HepG2 (cell line): ENCODE measurements at regions not wholly inside any gene's neighbourhood (a gene's known extent, or its start where the extent isn't known, plus 50 kb on each side); places are given as distances from the start of the nearest gene placed in this dataset.

Source experiments
- ATAC-seq: fragments of 200-7000 bp; cut with Tn5 transposase; 3 replicates; pipeline ENCODE4 v1.9.1; 2020; ENCODE audit warnings: mild to moderate bottlenecking, moderate library complexity
- BruUV-seq: library from RNA; stranded (reverse); fragments of 400-500 nt; replicated peaks from 2 replicates; lab custom pipeline; 2021; lab: Mats Ljungman, UMichigan
- CTCF ChIA-PET: fragments of 300-600 bp; formaldehyde crosslinking; extraction: SDS; loops from one replicate; lab custom pipeline; 2021; ENCODE audit warnings: low total read pairs, inconsistent platforms, low intra/inter-chr PET ratio; lab: Yijun Ruan, JAX
- POLR2A ChIA-PET: fragments of 350-600 bp; sonication (Branson Sonifier 250); formaldehyde crosslinking; loops from one replicate; lab custom pipeline; 2020; ENCODE audit warnings: antibody characterized with exemption, inconsistent platforms; lab: Yijun Ruan, JAX
- DNase-seq: peaks from one replicate; pipeline ENCODE4 v3.0.0-alpha.2; 2015; ENCODE audit warnings: low spot score
- FAIRE-seq: peaks from 3 replicates; lab custom pipeline; 2011; peaks lifted over from hg19 to GRCh38; lab: Jason Lieb, UNC
- H2AFZ ChIP-seq: one replicate; pipeline ENCODE4 v1.6.1; 2011; ENCODE audit warnings: low read length, inconsistent platforms
- H3K27ac ChIP-seq: fragments of 300-600 bp; 3 replicates; pipeline ENCODE4 v1.8.0; 2011; ENCODE audit warnings: mixed run types, mild to moderate bottlenecking, mixed read lengths, low read length, inconsistent platforms; ENCODE audit not compliant: insufficient read depth; ENCODE audit errors: extremely low read length
- H3K27me3 ChIP-seq, 2 experiments: fragments of 200-600 bp in 1 of 2; 2 replicates in 1 of 2; 3 replicates in 1 of 2; pipeline versions ENCODE4 v1.6.0 to v1.8.0; 2011; ENCODE audit warnings: low read length in 2 of 2, mild to moderate bottlenecking in 2 of 2, moderate library complexity in 2 of 2, inconsistent platforms in 1 of 2; ENCODE audit not compliant: insufficient read depth in 2 of 2, control insufficient read depth in 1 of 2
- H3K36me3 ChIP-seq, 2 experiments: fragments of 200-600 bp in 1 of 2; replicated peaks in 1 of 2; 2 replicates in 1 of 2; 3 replicates in 1 of 2; pipeline versions ENCODE4 v1.5.1 to v1.8.0; 2011; ENCODE audit warnings: low read length in 2 of 2, inconsistent platforms in 1 of 2; ENCODE audit not compliant: insufficient read depth in 2 of 2, control insufficient read depth in 1 of 2
- H3K4me1 ChIP-seq: 2 replicates; pipeline ENCODE4 v1.5.1; 2012; ENCODE audit warnings: low read length, inconsistent platforms; ENCODE audit not compliant: insufficient read depth
- H3K4me2 ChIP-seq: 2 replicates; pipeline ENCODE4 v1.6.0; 2011; ENCODE audit warnings: low read depth, low read length, inconsistent platforms
- H3K4me3 ChIP-seq, 3 experiments: fragments of 200-600 bp in 1 of 3; sonication (generic), shearing (Covaris generic) in 1 of 3; replicated peaks in 1 of 3; 2 replicates each; pipeline ENCODE4 v1.5.1; 2011 to 2016; ENCODE audit warnings: low read length in 3 of 3, inconsistent platforms in 2 of 3, low read depth in 2 of 3, mild to moderate bottlenecking in 2 of 3, control low read depth in 1 of 3, mixed read lengths in 1 of 3; ENCODE audit not compliant: insufficient read depth in 1 of 3
- H3K79me2 ChIP-seq: one replicate; pipeline ENCODE4 v1.6.1; 2011; ENCODE audit warnings: low read length, inconsistent platforms; ENCODE audit not compliant: insufficient read depth
- H3K9ac ChIP-seq: 2 replicates; pipeline ENCODE4 v1.6.0; 2011; ENCODE audit warnings: mild to moderate bottlenecking, low read depth, low read length, inconsistent platforms; ENCODE audit not compliant: insufficient read depth
- H3K9me3 ChIP-seq: 2 replicates; pipeline ENCODE4 v1.5.1; 2012; ENCODE audit warnings: mild to moderate bottlenecking, low read length
- H4K20me1 ChIP-seq: 2 replicates; pipeline ENCODE4 v1.6.0; 2011; ENCODE audit warnings: inconsistent platforms, mild to moderate bottlenecking, low read length, moderate library complexity; ENCODE audit not compliant: insufficient read depth
- HHEX ChIP-seq: IDR thresholded peaks from 2 replicates; pipeline ENCODE4 v1.6.1; 2016; ENCODE audit warnings: control low read depth
- HMG20B ChIP-seq: conservative IDR thresholded peaks from 2 replicates; pipeline ENCODE4 v1.6.1; 2016; ENCODE audit warnings: missing genetic modification reagents, missing compliant biosample characterization
- KDM1A ChIP-seq: IDR thresholded peaks from 2 replicates; pipeline ENCODE4 v1.6.1; 2016; ENCODE audit warnings: missing compliant biosample characterization
- KDM5A ChIP-seq: fragments of 200-600 bp; sonication (generic); IDR thresholded peaks from 2 replicates; pipeline ENCODE4 v1.7.0; 2018; ENCODE audit warnings: antibody characterized with exemption, mild to moderate bottlenecking, low read length, borderline replicate concordance
- NAIF1 ChIP-seq: sonication (generic); formaldehyde crosslinking; IDR thresholded peaks from 2 replicates; pipeline ENCODE4 v1.5.0; 2020; ENCODE audit warnings: mild to moderate bottlenecking, missing genetic modification reagents, borderline replicate concordance
- TRIM24 ChIP-seq: sonication (generic); formaldehyde crosslinking; IDR thresholded peaks from 2 replicates; pipeline ENCODE4 v1.8.0; 2022; ENCODE audit warnings: mild to moderate bottlenecking, missing genetic modification reagents
- U2AF2 ChIP-seq: fragments of 200-400 bp; formaldehyde crosslinking; IDR thresholded peaks from 2 replicates; pipeline ENCODE4 v1.6.1; 2017; ENCODE audit warnings: low read depth, mild to moderate bottlenecking, low read length
- ZHX1 ChIP-seq: sonication (generic); formaldehyde crosslinking; IDR thresholded peaks from 2 replicates; pipeline ENCODE4 v1.8.1; 2022; ENCODE audit warnings: low read depth, mild to moderate bottlenecking, missing genetic modification reagents
- ZNF207 ChIP-seq: fragments of 450-650 bp; IDR thresholded peaks from 2 replicates; pipeline ENCODE4 v1.6.1; 2016; ENCODE audit warnings: antibody characterized with exemption, borderline replicate concordance
- ZNF350 ChIP-seq: sonication (generic); formaldehyde crosslinking; IDR thresholded peaks from 2 replicates; pipeline ENCODE4 v1.4.0; 2020; ENCODE audit warnings: mild to moderate bottlenecking, low read depth, missing genetic modification reagents, borderline replicate concordance
- ZNF556 ChIP-seq: sonication (generic); formaldehyde crosslinking; IDR thresholded peaks from 2 replicates; pipeline ENCODE4 v1.4.0; 2020; ENCODE audit warnings: mild to moderate bottlenecking, missing genetic modification reagents, borderline replicate concordance
- ZUFSP ChIP-seq: sonication (generic); formaldehyde crosslinking; IDR thresholded peaks from 2 replicates; pipeline ENCODE4 v1.9.0; 2021; ENCODE audit warnings: missing genetic modification reagents, mild to moderate bottlenecking, borderline replicate concordance
- WGBS: methylation state at CpG from one replicate; pipeline ENCODE4 v1.1.6; 2017; ENCODE audit warnings: low lambda C conversion rate; 5-methylcytosine and 5-hydroxymethylcytosine counted together
- in situ Hi-C: cut with HindIII; loops from 2 replicates; pipeline ENCODE4 v1.10.0; 2017; ENCODE audit warnings: low pct_unique_long_range_greater_than_20kb; ENCODE audit not compliant: extremely low pct_ligation_motif_present
- intact Hi-C: fragments of 100-400 bp; cut with micrococcal nuclease; formaldehyde crosslinking; loops from one replicate; pipeline ENCODE4 v1.10.0; 2022; ENCODE audit not compliant: unreplicated experiment
- TF ChIP-seq, protein P1 (sequence below): sonication (generic); formaldehyde crosslinking; IDR thresholded peaks from 2 replicates; pipeline ENCODE4 v1.5.1; 2020; ENCODE audit warnings: mild to moderate bottlenecking, moderate library complexity, missing genetic modification reagents

- no peaks in the 10 kb centered on the region for H3K79me2 ChIP-seq
- no peak overlapping the region for H3K27ac ChIP-seq
- ATAC-seq (no peak), DNase-seq (no peak), FAIRE-seq (no peak)
- TF ChIP-seq KDM5A (no peak), KDM1A (no peak), HHEX (CRISPR knock-in tag) (no peak), ZNF207 (no peak), NAIF1 (CRISPR knock-in tag) (no peak), HMG20B (CRISPR knock-in tag) (no peak), ZHX1 (CRISPR knock-in tag) (no peak), TRIM24 (CRISPR knock-in tag) (no peak), U2AF2 (no peak), ZUFSP (CRISPR knock-in tag) (no peak), ZNF556 (no peak), ZNF350 (no peak)
- TF ChIP-seq, protein P1, sequence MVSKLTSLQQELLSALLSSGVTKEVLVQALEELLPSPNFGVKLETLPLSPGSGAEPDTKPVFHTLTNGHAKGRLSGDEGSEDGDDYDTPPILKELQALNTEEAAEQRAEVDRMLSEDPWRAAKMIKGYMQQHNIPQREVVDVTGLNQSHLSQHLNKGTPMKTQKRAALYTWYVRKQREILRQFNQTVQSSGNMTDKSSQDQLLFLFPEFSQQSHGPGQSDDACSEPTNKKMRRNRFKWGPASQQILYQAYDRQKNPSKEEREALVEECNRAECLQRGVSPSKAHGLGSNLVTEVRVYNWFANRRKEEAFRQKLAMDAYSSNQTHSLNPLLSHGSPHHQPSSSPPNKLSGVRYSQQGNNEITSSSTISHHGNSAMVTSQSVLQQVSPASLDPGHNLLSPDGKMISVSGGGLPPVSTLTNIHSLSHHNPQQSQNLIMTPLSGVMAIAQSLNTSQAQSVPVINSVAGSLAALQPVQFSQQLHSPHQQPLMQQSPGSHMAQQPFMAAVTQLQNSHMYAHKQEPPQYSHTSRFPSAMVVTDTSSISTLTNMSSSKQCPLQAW: no peak
- no peaks in the 10 kb centered on the region for H3K27me3 ChIP-seq
- POLR2A ChIA-PET: no interaction called here
- peaks cover 45% of the 10 kb centered on the region; the same call in 1 of the 2 replicates for H3K9me3 ChIP-seq
- H3K4me1 ChIP-seq: no peaks in the 10 kb centered on the region
- no peak overlapping the region for H3K4me3 ChIP-seq
- H3K9ac ChIP-seq: no peak overlapping the region
- BruUV-seq: no TSS peak
- H3K4me2 ChIP-seq: no peak overlapping the region
- H4K20me1 ChIP-seq: no peaks in the 10 kb centered on the region
- WGBS: 0% methylated on average over 1 of the region's 3 CpGs
- CTCF ChIA-PET: no interaction called here
- in situ Hi-C loops (loop anchor here (25.0 kb wide), 1 partner anchor 753 kb away; no protein-coding TSS in a partner anchor), intact Hi-C loops (no loop called here)
- H3K36me3 ChIP-seq: no peaks in the 10 kb centered on the region
- H2AFZ ChIP-seq: no peak overlapping the region
These were observed 497.8 kb downstream of the UQCRFS1 start for GRCh38 chr19:28715157-28715556.
